ENCODE measurements at regions not wholly inside any gene's neighbourhood (a gene's known extent, or its start where the extent isn't known, plus 50 kb on each side); places are given as distances from the start of the nearest gene placed in this dataset.

- BruUV-seq (replicated peaks) = no TSS peak
- Histone ChIP-seq H3K36me3 (ENCODE audit: control insufficient read depth in 2 of 2, insufficient read depth in 2 of 2, low read length in 1 of 2) (no peaks in the 10 kb centered on the region), H3K4me1 (ENCODE audit: control insufficient read depth, insufficient read depth, low read length) (no peaks in the 10 kb centered on the region), H2AFZ (ENCODE audit: control insufficient read depth, low read depth, low read length) (no peak overlapping the region), H3K27me3 (replicated peaks in 1 of 2; ENCODE audit: control insufficient read depth in 2 of 2, insufficient read depth in 2 of 2, low read length in 1 of 2) (no peaks in the 10 kb centered on the region), H3K27ac (ENCODE audit: control insufficient read depth, insufficient read depth) (no peak overlapping the region), H3K4me3 (no peak overlapping the region), H3K4me2 (ENCODE audit: control insufficient read depth, insufficient read depth) (no peak overlapping the region), H3K9ac (ENCODE audit: control insufficient read depth, insufficient read depth, low read length) (no peak overlapping the region), H4K20me1 (ENCODE audit: control insufficient read depth, insufficient read depth) (no peaks in the 10 kb centered on the region), H3K79me2 (ENCODE audit: control insufficient read depth, insufficient read depth, low read length) (no peaks in the 10 kb centered on the region), H3K9me3 (replicated peaks; ENCODE audit: control insufficient read depth, insufficient read depth, low read length) (no peaks in the 10 kb centered on the region)
- ATAC-seq (no peak), DNase-seq (ENCODE audit: low read depth, low spot score) (no peak), FAIRE-seq (no peak)
- POLR2A ChIA-PET = no interaction called here
- 60% methylated on average over 4 of the region's 4 CpGs for WGBS (ENCODE audit: insufficient coverage, insufficient replicate concordance, low lambda C conversion rate, missing lambda C conversion rate)
- in situ Hi-C loops (cut with MboI) (loop anchor here (10.0 kb wide), 1 partner anchor 535 kb away; the partner anchor contains the start of gene TFAP2B), intact Hi-C loops (cut with micrococcal nuclease; ENCODE audit: unreplicated experiment) (loop anchor here (1.0 kb wide), 1 partner anchor 535 kb away; no protein-coding TSS in a partner anchor)
- SMC1A ChIA-PET (ENCODE audit: uncharacterized antibody, unreplicated experiment) = interaction anchor here (0.9 to 1.5 kb wide), 4 partner anchors 83 to 537 kb away, joined by 3 to 4 read pairs (median 3); no protein-coding TSS in a partner anchor
- RAD21 ChIA-PET (ENCODE audit: unreplicated experiment) = interaction anchor here (0.6 to 1.3 kb wide), 2 partner anchors 402 to 534 kb away, joined by 3 to 6 read pairs; no protein-coding TSS in a partner anchor
- TF ChIP-seq FOXM1 (IDR thresholded peaks at IDR 0.05; ENCODE audit: low read depth, low read length) (no peak), ZNF622 (IDR thresholded peaks at IDR 0.05) (no peak), SMC3 (IDR thresholded peaks at IDR 0.05; ENCODE audit: borderline replicate concordance, low read length) (no peak), ATF3 (IDR thresholded peaks at IDR 0.05; ENCODE audit: borderline replicate concordance, extremely low read depth, low read depth, low read length) (no peak), FOS (IDR thresholded peaks at IDR 0.05; ENCODE audit: borderline replicate concordance, extremely low read depth, insufficient read length) (no peak), GATAD2B (conservative IDR thresholded peaks at IDR 0.05; ENCODE audit: low read depth) (no peak)
- CTCF ChIA-PET = interaction anchor here (0.8 to 1.8 kb wide), 13 partner anchors 13 to 700 kb away, joined by 3 to 9 read pairs (median 4); no protein-coding TSS in a partner anchor
These were observed 531.2 kb downstream of the TFAP2B start for GRCh38 chr6:51349857-51350256.

All from GM12878 (cell line).